ENCODE measurements at regions not wholly inside any gene's neighbourhood (a gene's known extent, or its start where the extent isn't known, plus 50 kb on each side); places are given as distances from the start of the nearest gene placed in this dataset.
A peak's percentile ranks its signal among the peaks of the same experiment; 100 is the strongest.

DNA sequence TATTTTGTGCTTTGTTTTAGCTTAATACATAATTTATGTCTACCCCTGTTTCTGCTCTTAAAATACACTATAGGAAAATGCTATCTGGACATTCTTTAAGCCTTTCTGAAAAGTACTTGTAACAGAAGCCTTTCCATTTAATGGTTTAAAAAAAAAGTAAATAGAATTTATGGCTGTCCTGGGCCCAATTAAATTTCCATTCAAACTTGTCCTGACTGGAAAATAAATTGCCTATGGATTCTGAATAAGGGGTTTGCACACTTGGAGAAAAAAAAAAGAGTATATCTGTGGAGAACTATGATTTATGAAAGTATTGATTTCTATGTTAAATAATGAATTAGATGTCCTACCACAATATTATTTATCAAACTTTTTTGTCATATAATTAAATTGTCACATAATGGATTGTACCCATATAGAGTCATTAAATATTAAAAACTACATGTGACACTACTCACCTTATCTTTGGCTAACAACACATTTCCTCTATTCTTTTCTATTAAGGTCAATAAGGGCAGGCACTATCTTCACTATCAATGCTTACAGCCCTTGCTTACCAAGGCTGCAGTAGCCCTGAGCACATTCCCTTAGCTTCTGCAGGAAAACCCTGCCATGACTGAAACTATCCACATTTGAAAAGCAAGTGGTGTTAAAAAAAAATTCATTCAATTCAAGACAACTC lies 396.1 kb upstream of the ROBO2 start:
- H3K79me1 ChIP-seq (ENCODE audit: low read depth, low read length) = no peaks in the 10 kb centered on the region
- H4K8ac ChIP-seq (ENCODE audit: low read depth, low read length) = no peak overlapping the region
- H3K23ac ChIP-seq (ENCODE audit: low read depth, low read length, poor library complexity) = no peak overlapping the region
- H3K4me1 ChIP-seq (ENCODE audit: control insufficient read depth in 2 of 2, insufficient read depth in 1 of 2, low read depth in 1 of 2, low read length in 2 of 2) = no peaks in the 10 kb centered on the region
- no peak overlapping the region for H2BK15ac ChIP-seq (ENCODE audit: low read length)
- H3K4me3 ChIP-seq (ENCODE audit: low read length in 2 of 2) = no peak overlapping the region
- H3K27ac ChIP-seq (replicated peaks; ENCODE audit: low read length) = no peak overlapping the region
- H3K9me3 ChIP-seq (replicated peaks in 1 of 2; ENCODE audit: control insufficient read depth in 2 of 2, insufficient read depth in 1 of 2, low read depth in 1 of 2, low read length in 2 of 2) = no peaks in the 10 kb centered on the region
- H3K36me3 ChIP-seq (replicated peaks in 1 of 2; ENCODE audit: control insufficient read depth in 2 of 2, insufficient read depth in 2 of 2, low read length in 2 of 2) = no peaks in the 10 kb centered on the region
- H2AK5ac ChIP-seq (ENCODE audit: low read depth, low read length) = no peak overlapping the region
- no peak overlapping the region for H2BK12ac ChIP-seq (ENCODE audit: low read length)
- no peak overlapping the region for H3K18ac ChIP-seq (ENCODE audit: low read length)
- H2BK5ac ChIP-seq (ENCODE audit: low read length) = no peak overlapping the region
- no peak overlapping the region for H4K91ac ChIP-seq (ENCODE audit: low read depth, low read length, poor library complexity)
- no peak overlapping the region for H3K9ac ChIP-seq (ENCODE audit: low read depth, low read length, poor library complexity)
- H3K4ac ChIP-seq (ENCODE audit: low read length) = no peak overlapping the region
- no peak for DNase-seq (ENCODE audit: low spot score)
- no peak overlapping the region for H3K4me2 ChIP-seq (ENCODE audit: insufficient read depth, low read length, poor library complexity, severe bottlenecking)
- H3K14ac ChIP-seq (ENCODE audit: low read length) = no peak overlapping the region
- no peak overlapping the region for H2AFZ ChIP-seq (ENCODE audit: low read length)
- H2BK120ac ChIP-seq (ENCODE audit: low read depth, low read length) = no peak overlapping the region
- H3K27me3 ChIP-seq (ENCODE audit: control insufficient read depth in 3 of 3, insufficient read depth in 3 of 3, low read depth in 1 of 3, low read length in 3 of 3) = no peaks in the 10 kb centered on the region

DNA sequence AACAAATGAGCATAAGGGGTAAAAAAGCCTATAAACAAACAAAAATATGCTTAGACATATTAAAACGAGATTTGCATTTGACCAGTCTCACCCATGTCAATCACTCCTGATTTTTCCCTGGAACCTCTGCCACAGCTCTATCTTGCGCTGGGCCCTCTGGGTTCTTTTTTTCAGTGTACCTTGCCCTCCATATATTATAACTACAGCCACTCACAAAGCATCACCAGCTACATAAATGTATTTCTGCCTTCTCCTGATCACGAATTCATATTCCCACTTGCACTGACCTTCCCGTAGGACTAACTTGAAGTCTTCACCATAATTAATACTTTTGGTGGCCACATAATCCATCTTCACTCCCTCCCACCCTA lies 395.6 kb upstream of the ROBO2 start:
- H3K4me1 ChIP-seq (ENCODE audit: control insufficient read depth in 2 of 2, insufficient read depth in 1 of 2, low read depth in 1 of 2, low read length in 2 of 2) = no peaks in the 10 kb centered on the region
- H3K14ac ChIP-seq (ENCODE audit: low read length) = no peak overlapping the region
- DNase-seq (ENCODE audit: low spot score) = no peak
- no peak overlapping the region for H2AK5ac ChIP-seq (ENCODE audit: low read depth, low read length)
- H3K27ac ChIP-seq (replicated peaks; ENCODE audit: low read length) = no peak overlapping the region
- H3K4ac ChIP-seq (ENCODE audit: low read length) = no peak overlapping the region
- no CpG with 5 or more reads among the region's 4 CpGs for WGBS, 2 donors (ENCODE audit: extremely low coverage in 2 of 2, insufficient read length in 2 of 2, insufficient replicate concordance in 1 of 2)
- no peak overlapping the region for H2BK5ac ChIP-seq (ENCODE audit: low read length)
- no peak overlapping the region for H3K9ac ChIP-seq (ENCODE audit: low read depth, low read length, poor library complexity)
- H2BK15ac ChIP-seq (ENCODE audit: low read length) = no peak overlapping the region
- no peak overlapping the region for H2BK12ac ChIP-seq (ENCODE audit: low read length)
- H2BK120ac ChIP-seq (ENCODE audit: low read depth, low read length) = no peak overlapping the region
- H3K4me3 ChIP-seq (ENCODE audit: low read length in 2 of 2) = no peak overlapping the region
- H3K27me3 ChIP-seq (ENCODE audit: control insufficient read depth in 3 of 3, insufficient read depth in 3 of 3, low read depth in 1 of 3, low read length in 3 of 3) = no peaks in the 10 kb centered on the region
- H3K18ac ChIP-seq (ENCODE audit: low read length) = no peak overlapping the region
- H3K9me3 ChIP-seq (replicated peaks in 1 of 2; ENCODE audit: control insufficient read depth in 2 of 2, insufficient read depth in 1 of 2, low read depth in 1 of 2, low read length in 2 of 2) = no peaks in the 10 kb centered on the region
- no peak overlapping the region for H4K8ac ChIP-seq (ENCODE audit: low read depth, low read length)
- H3K36me3 ChIP-seq (replicated peaks in 1 of 2; ENCODE audit: control insufficient read depth in 2 of 2, insufficient read depth in 2 of 2, low read length in 2 of 2) = no peaks in the 10 kb centered on the region
- H3K23ac ChIP-seq (ENCODE audit: low read depth, low read length, poor library complexity) = no peak overlapping the region
- no peak overlapping the region for H3K4me2 ChIP-seq (ENCODE audit: insufficient read depth, low read length, poor library complexity, severe bottlenecking)
- H2AFZ ChIP-seq (ENCODE audit: low read length) = no peak overlapping the region
- H3K79me1 ChIP-seq (ENCODE audit: low read depth, low read length) = no peaks in the 10 kb centered on the region
- no peak overlapping the region for H4K91ac ChIP-seq (ENCODE audit: low read depth, low read length, poor library complexity)

- no peak overlapping the region for H3K27ac ChIP-seq (replicated peaks; ENCODE audit: low read length)
- H4K91ac ChIP-seq (ENCODE audit: low read depth, low read length, poor library complexity) = no peak overlapping the region
- H2AFZ ChIP-seq (ENCODE audit: low read length) = no peak overlapping the region
- H3K9ac ChIP-seq (ENCODE audit: low read depth, low read length, poor library complexity) = no peak overlapping the region
- WGBS, 2 donors (ENCODE audit: extremely low coverage in 2 of 2, insufficient read length in 2 of 2, insufficient replicate concordance in 1 of 2) = no CpG with 5 or more reads among the region's 2 CpGs
- no peak overlapping the region for H3K4me2 ChIP-seq (ENCODE audit: insufficient read depth, low read length, poor library complexity, severe bottlenecking)
- H3K27me3 ChIP-seq (ENCODE audit: control insufficient read depth in 3 of 3, insufficient read depth in 3 of 3, low read depth in 1 of 3, low read length in 3 of 3) = no peaks in the 10 kb centered on the region
- H2BK12ac ChIP-seq (ENCODE audit: low read length) = no peak overlapping the region
- no peak overlapping the region for H2BK15ac ChIP-seq (ENCODE audit: low read length)
- no peak overlapping the region for H3K4me3 ChIP-seq (ENCODE audit: low read length in 2 of 2)
- H2BK120ac ChIP-seq (ENCODE audit: low read depth, low read length) = no peak overlapping the region
- H3K79me1 ChIP-seq (ENCODE audit: low read depth, low read length) = no peaks in the 10 kb centered on the region
- no peaks in the 10 kb centered on the region for H3K9me3 ChIP-seq (replicated peaks in 1 of 2; ENCODE audit: control insufficient read depth in 2 of 2, insufficient read depth in 1 of 2, low read depth in 1 of 2, low read length in 2 of 2)
- no peaks in the 10 kb centered on the region for H3K36me3 ChIP-seq (replicated peaks in 1 of 2; ENCODE audit: control insufficient read depth in 2 of 2, insufficient read depth in 2 of 2, low read length in 2 of 2)
- no peak overlapping the region for H2BK5ac ChIP-seq (ENCODE audit: low read length)
- H3K4me1 ChIP-seq (ENCODE audit: control insufficient read depth in 2 of 2, insufficient read depth in 1 of 2, low read depth in 1 of 2, low read length in 2 of 2) = no peaks in the 10 kb centered on the region
- H2AK5ac ChIP-seq (ENCODE audit: low read depth, low read length) = no peak overlapping the region
- no peak overlapping the region for H3K23ac ChIP-seq (ENCODE audit: low read depth, low read length, poor library complexity)
- DNase-seq (ENCODE audit: low spot score) = no peak
- H3K14ac ChIP-seq (ENCODE audit: low read length) = no peak overlapping the region
- no peak overlapping the region for H3K4ac ChIP-seq (ENCODE audit: low read length)
- H3K18ac ChIP-seq (ENCODE audit: low read length) = no peak overlapping the region
- no peak overlapping the region for H4K8ac ChIP-seq (ENCODE audit: low read depth, low read length)
Measured at GRCh38 chr3:76645724-76646123, 394.2 kb upstream of the ROBO2 start.

GRCh38 chr3:76646921-76647562 lies 392.9 kb upstream of the ROBO2 start:
- no CpG with 5 or more reads among the region's 13 CpGs for WGBS, 2 donors (ENCODE audit: extremely low coverage in 2 of 2, insufficient read length in 2 of 2, insufficient replicate concordance in 1 of 2)
- Histone ChIP-seq H2AK5ac (ENCODE audit: low read depth, low read length) (no peak overlapping the region), H4K91ac (ENCODE audit: low read depth, low read length, poor library complexity) (no peak overlapping the region), H2BK15ac (ENCODE audit: low read length) (no peak overlapping the region), H3K18ac (ENCODE audit: low read length) (no peak overlapping the region), H2BK12ac (ENCODE audit: low read length) (no peak overlapping the region), H3K79me1 (ENCODE audit: low read depth, low read length) (no peaks in the 10 kb centered on the region), H2BK5ac (ENCODE audit: low read length) (no peak overlapping the region), H3K23ac (ENCODE audit: low read depth, low read length, poor library complexity) (no peak overlapping the region), H3K9me3 (replicated peaks in 1 of 2; ENCODE audit: control insufficient read depth in 2 of 2, insufficient read depth in 1 of 2, low read depth in 1 of 2, low read length in 2 of 2) (no peaks in the 10 kb centered on the region), H4K8ac (ENCODE audit: low read depth, low read length) (no peak overlapping the region), H3K14ac (ENCODE audit: low read length) (no peak overlapping the region), H2BK120ac (ENCODE audit: low read depth, low read length) (no peak overlapping the region), H3K4me3 (ENCODE audit: low read length in 2 of 2) (no peak overlapping the region), H3K4me2 (ENCODE audit: insufficient read depth, low read length, poor library complexity, severe bottlenecking) (no peak overlapping the region), H2AFZ (ENCODE audit: low read length) (peak overlapping the region; percentile 41), H3K9ac (ENCODE audit: low read depth, low read length, poor library complexity) (no peak overlapping the region), H3K27me3 (ENCODE audit: control insufficient read depth in 3 of 3, insufficient read depth in 3 of 3, low read depth in 1 of 3, low read length in 3 of 3) (no peaks in the 10 kb centered on the region), H3K36me3 (replicated peaks in 1 of 2; ENCODE audit: control insufficient read depth in 2 of 2, insufficient read depth in 2 of 2, low read length in 2 of 2) (no peaks in the 10 kb centered on the region), H3K4ac (ENCODE audit: low read length) (no peak overlapping the region), H3K27ac (replicated peaks; ENCODE audit: low read length) (no peak overlapping the region), H3K4me1 (ENCODE audit: control insufficient read depth in 2 of 2, insufficient read depth in 1 of 2, low read depth in 1 of 2, low read length in 2 of 2) (no peaks in the 10 kb centered on the region)
- no peak for DNase-seq (ENCODE audit: low spot score)

All from neuronal stem cell (in vitro differentiated cells).